Heart left ventricle (tissue), 16 donors: ENCODE measurements at regions not wholly inside any gene's neighbourhood (a gene's known extent, or its start where the extent isn't known, plus 50 kb on each side); places are given as distances from the start of the nearest gene placed in this dataset.

Experiments used
- ATAC-seq, 4 donors: fragments of 200-7000 bp; cut with Tn5 transposase; one replicate each; pipeline ENCODE4 v1.9.1; 2020 to 2022; ENCODE audit warnings: moderate library complexity in 4 of 4, mild to moderate bottlenecking in 3 of 4, moderate number of reproducible peaks in 1 of 4
- DNase-seq, 5 donors: peaks; one replicate each; pipeline ENCODE4 v3.0.0-alpha.2; 2020
- H3K27ac ChIP-seq, 12 donors: fragments of 200-600 bp; sonication (generic) in 4 of 12; one replicate each; pipeline versions ENCODE4 v1.5.0 to v1.8.0; 2016 to 2022; ENCODE audit warnings: mild to moderate bottlenecking in 2 of 12
- H3K27me3 ChIP-seq, 9 donors: fragments of 200-600 bp; sonication (generic) in 2 of 9; one replicate each; pipeline versions ENCODE4 v1.5.1 to v1.8.0; 2016 to 2022; ENCODE audit warnings: mild to moderate bottlenecking in 3 of 9
- H3K36me3 ChIP-seq, 9 donors: fragments of 200-600 bp; sonication (generic) in 2 of 9; one replicate each; pipeline versions ENCODE4 v1.5.0 to v1.8.0; 2018 to 2022; ENCODE audit warnings: mild to moderate bottlenecking in 2 of 9
- H3K4me1 ChIP-seq, 12 donors: fragments of 200-600 bp; sonication (generic) in 4 of 12; one replicate each; pipeline versions ENCODE4 v1.5.0 to v1.8.0; 2016 to 2022; ENCODE audit warnings: mild to moderate bottlenecking in 3 of 12
- H3K4me3 ChIP-seq, 12 donors: fragments of 200-600 bp; sonication (generic) in 4 of 12; one replicate each; pipeline versions ENCODE4 v1.5.0 to v1.8.0; 2017 to 2022; ENCODE audit warnings: mild to moderate bottlenecking in 9 of 12, moderate library complexity in 4 of 12
- H3K9me3 ChIP-seq, 12 donors: fragments of 200-600 bp; sonication (generic) in 4 of 12; one replicate each; pipeline versions ENCODE4 v1.5.0 to v1.8.0; 2016 to 2022; ENCODE audit warnings: mild to moderate bottlenecking in 1 of 12
- POLR2A ChIP-seq, 2 donors: fragments of 450-650 bp; IDR thresholded peaks; one replicate each; pipeline ENCODE4 v1.6.1; 2017; ENCODE audit warnings: antibody characterized with exemption in 2 of 2, mild to moderate bottlenecking in 2 of 2, moderate library complexity in 2 of 2
- WGBS, 4 donors: extraction: QIAGEN DNeasy Blood & Tissue Kit in 2 of 4; methylation state at CpG; one replicate each; pipeline versions ENCODE4 v1.1.5 to v1.1.7; 2013 to 2018; 5-methylcytosine and 5-hydroxymethylcytosine counted together
- intact Hi-C, 10 donors: fragments of 100-400 bp; cut with DNase I; formaldehyde crosslinking; loops; one replicate each; pipeline versions ENCODE4 v1.11.1 to v1.14.2; 2022
- TF ChIP-seq, protein P1 (sequence below), 12 donors: fragments of 200-600 bp; sonication (generic) in 4 of 12; IDR thresholded peaks; one replicate each; pipeline versions ENCODE4 v1.5.0 to v1.8.0; 2018 to 2022; ENCODE audit warnings: antibody characterized with exemption in 12 of 12, mild to moderate bottlenecking in 5 of 12
- donor health status: ischemic (EF 13 %, LVEDD 7.1; RV severe dilation, severe dysfunction).
- donor health status: healthy with polysubstance abuse.
- donor health status: DM: no; HTN: yes; CAD: no.
- donor health status: DM: no; HTN: no; CAD: no.
- donor health status: ischemic (EF 25% LVEDD 6.9; RV normal size, moderate dysfunction).
- donor health status: ischemic (EF 25% LVEDD 5.7; RV mildly dilated, moderate dysfunction).
- donor health status: healthy.
- donor health status: DM: yes; HTN: yes; CAD: no.
- donor health status: ischemic (EF 35%, LVEDD 5.7; RV mildly dilated, moderate dysfunction).
- donor health status: nonischemic (EF 11% LVEDD 7.7; RV severe dilation, severe dysfunction).
- donor health status: DM: yes; HTN: yes; CAD: no.
- donor health status: PGD.
- donor health status: ischemic (EF 29% LVEDD 5.4; RV normal size, mild dysfunction).
- donor health status: nonischemic (EF 23%, LVEDD 6.1; RV moderate dilation, normal function).

DNA sequence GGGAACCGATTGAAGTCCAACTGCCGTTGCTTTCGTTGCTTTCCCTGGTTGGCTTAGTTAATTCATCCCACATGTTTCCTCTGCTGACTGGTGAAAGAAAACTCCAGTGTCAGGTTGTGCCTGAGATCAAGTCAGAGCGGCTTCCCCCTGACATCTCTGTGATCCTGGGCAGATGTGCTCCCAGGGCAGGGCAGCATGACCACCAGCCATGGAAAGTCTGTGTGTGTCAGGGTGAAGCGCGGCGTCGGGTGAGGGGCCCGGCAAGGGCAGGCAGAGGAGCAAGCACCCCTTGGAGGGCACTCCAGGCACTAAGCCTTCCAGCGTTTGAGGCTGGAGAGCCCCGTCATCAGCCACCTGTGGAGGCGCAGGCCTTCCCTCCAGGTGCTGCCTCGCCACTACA lies 54.5 kb upstream of the IGF1 start:
- no peaks in the 10 kb centered on the region for H3K36me3 ChIP-seq
- H3K27me3 ChIP-seq: peaks cover 0 to 4% (median 0%) of the 10 kb centered on the region in 9 donors
- intact Hi-C loops: no loop called here
- H3K9me3 ChIP-seq: no peaks in the 10 kb centered on the region
- DNase-seq (no peak), ATAC-seq (no peak)
- H3K4me3 ChIP-seq: no peak overlapping the region
- H3K4me1 ChIP-seq: no peaks in the 10 kb centered on the region
- WGBS, 4 donors: 59 to 73% (median 65%) methylated on average over 13 of the region's 13 CpGs
- H3K27ac ChIP-seq: no peak overlapping the region
- no peak for TF ChIP-seq POLR2A (IDR thresholded peaks at IDR 0.05)
- TF ChIP-seq, protein P1, sequence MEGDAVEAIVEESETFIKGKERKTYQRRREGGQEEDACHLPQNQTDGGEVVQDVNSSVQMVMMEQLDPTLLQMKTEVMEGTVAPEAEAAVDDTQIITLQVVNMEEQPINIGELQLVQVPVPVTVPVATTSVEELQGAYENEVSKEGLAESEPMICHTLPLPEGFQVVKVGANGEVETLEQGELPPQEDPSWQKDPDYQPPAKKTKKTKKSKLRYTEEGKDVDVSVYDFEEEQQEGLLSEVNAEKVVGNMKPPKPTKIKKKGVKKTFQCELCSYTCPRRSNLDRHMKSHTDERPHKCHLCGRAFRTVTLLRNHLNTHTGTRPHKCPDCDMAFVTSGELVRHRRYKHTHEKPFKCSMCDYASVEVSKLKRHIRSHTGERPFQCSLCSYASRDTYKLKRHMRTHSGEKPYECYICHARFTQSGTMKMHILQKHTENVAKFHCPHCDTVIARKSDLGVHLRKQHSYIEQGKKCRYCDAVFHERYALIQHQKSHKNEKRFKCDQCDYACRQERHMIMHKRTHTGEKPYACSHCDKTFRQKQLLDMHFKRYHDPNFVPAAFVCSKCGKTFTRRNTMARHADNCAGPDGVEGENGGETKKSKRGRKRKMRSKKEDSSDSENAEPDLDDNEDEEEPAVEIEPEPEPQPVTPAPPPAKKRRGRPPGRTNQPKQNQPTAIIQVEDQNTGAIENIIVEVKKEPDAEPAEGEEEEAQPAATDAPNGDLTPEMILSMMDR (IDR thresholded peaks at IDR 0.05): no peak

DNA sequence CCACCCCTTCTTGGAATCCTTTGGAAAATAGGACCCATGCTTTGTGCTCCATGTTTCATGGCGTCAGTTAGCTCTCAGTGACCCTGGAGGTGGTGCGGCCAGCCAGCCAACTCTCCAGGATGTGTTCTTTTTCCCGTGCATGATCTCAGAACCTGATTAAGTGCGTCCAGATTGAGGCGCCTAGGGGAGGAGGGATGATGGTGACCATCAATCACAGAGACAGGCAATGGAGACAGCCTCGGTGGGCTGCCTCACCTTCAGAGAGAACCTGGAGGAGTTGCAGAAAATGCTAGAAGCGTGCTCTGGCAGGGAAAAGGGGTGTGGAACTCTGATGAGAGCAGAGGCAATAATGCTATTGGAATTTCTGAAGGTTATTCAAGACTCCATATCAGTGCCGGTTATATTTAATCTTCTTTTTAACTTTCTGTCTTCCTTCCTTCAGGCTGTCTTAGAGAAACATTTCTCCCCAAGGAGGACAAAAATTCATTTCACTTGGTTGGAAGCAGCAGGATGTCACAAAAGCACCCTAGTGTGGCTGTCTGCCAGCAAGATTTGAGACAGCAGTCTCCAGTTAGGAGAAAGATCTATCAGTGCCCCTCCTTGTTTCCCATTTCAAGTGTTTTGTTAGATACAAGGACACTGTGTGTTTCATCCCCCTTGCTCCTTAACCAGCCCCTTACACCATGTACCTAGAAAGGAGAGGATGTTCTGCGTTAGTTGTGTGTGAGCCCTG lies 53.3 kb upstream of the IGF1 start:
- H3K4me1 ChIP-seq: no peaks in the 10 kb centered on the region
- peaks cover 0 to 4% (median 0%) of the 10 kb centered on the region in 9 donors for H3K27me3 ChIP-seq
- intact Hi-C loops: no loop called here
- no peak for ATAC-seq
- TF ChIP-seq, protein P1 (IDR thresholded peaks at IDR 0.05): no peak
- no peak for TF ChIP-seq POLR2A (IDR thresholded peaks at IDR 0.05)
- no peak overlapping the region for H3K27ac ChIP-seq
- H3K9me3 ChIP-seq: no peaks in the 10 kb centered on the region
- no peaks in the 10 kb centered on the region for H3K36me3 ChIP-seq
- WGBS, 4 donors: 59 to 76% (median 64%) methylated on average over 8 to 9 of the region's 9 CpGs
- no peak for DNase-seq
- H3K4me3 ChIP-seq: no peak overlapping the region
